GM18520 (cell line): ENCODE measurements at regions not wholly inside any gene's neighbourhood (a gene's known extent, or its start where the extent isn't known, plus 50 kb on each side); places are given as distances from the start of the nearest gene placed in this dataset.

Source experiments
- ATAC-seq: cut with Tn5 transposase; IDR thresholded peaks from one replicate; pipeline ENCODE4 v1.9.1; 2021; ENCODE audit not compliant: unreplicated experiment

GRCh38 chr4:11483046-11483445, 54.4 kb upstream of the HS3ST1 start:
- ATAC-seq = no peak

DNA sequence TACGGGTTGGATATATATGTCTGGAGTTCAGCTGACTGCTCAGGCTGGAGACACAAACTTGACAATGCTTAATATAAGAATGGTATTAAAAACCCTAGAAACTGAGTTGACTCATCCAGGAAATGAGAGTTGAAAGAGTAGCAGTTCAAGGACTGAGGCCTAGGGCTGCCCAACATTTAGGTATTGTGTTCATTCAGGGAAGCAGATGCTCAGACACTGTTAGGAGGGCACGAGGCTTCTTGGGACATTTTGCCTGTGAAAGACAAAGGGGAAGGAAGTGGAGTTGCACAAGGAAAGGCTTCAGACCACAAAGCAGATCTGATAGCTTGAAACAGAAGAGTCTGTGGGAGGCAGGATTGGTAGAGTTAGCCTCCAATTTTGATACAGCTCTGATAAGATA, 52.0 kb upstream of the HS3ST1 start:
- peak; percentile 70 for ATAC-seq
